B cell (primary cell): ENCODE measurements at regions not wholly inside any gene's neighbourhood (a gene's known extent, or its start where the extent isn't known, plus 50 kb on each side); places are given as distances from the start of the nearest gene placed in this dataset.

Source experiments
- ATAC-seq: fragments of 200-7000 bp; cut with Tn5 transposase; one replicate; pipeline ENCODE4 v1.10.0; 2021; ENCODE audit warnings: low read depth, mild to moderate bottlenecking, moderate number of reproducible peaks, moderate library complexity
- CTCF ChIA-PET: fragments of 350-600 bp; sonication (Branson Sonifier 250); formaldehyde crosslinking; loops from one replicate; lab custom pipeline; 2021; ENCODE audit warnings: antibody characterized with exemption, inconsistent platforms; lab: Charles Lee
- POLR2A ChIA-PET: fragments of 350-600 bp; sonication (Branson Sonifier 250); formaldehyde crosslinking; loops from one replicate; lab custom pipeline; 2021; ENCODE audit warnings: antibody characterized with exemption; lab: Charles Lee
- DNase-seq: peaks from one replicate; pipeline ENCODE4 v3.0.0; 2013
- H2AFZ ChIP-seq: 2 replicates; pipeline ENCODE4 v1.6.1; 2012; ENCODE audit warnings: mild to moderate bottlenecking, low read depth, low read length; ENCODE audit not compliant: insufficient read depth, poor library complexity, severe bottlenecking
- H3K27ac ChIP-seq, 2 donors: 1 replicate in 1 of 2; 2 replicates in 1 of 2; pipeline ENCODE4 v1.5.1; 2012 to 2013; ENCODE audit warnings: low read length in 2 of 2, mild to moderate bottlenecking in 2 of 2, moderate library complexity in 1 of 2
- H3K27me3 ChIP-seq, 4 experiments: fragments of 200-600 bp in 1 of 4; sonication (generic) in 1 of 4; replicated peaks in 1 of 4; 1 replicate in 2 of 4; 2 replicates in 2 of 4; pipeline versions ENCODE4 v1.6.1 to v1.7.0; 2013 to 2016; ENCODE audit warnings: low read length in 3 of 4, mild to moderate bottlenecking in 2 of 4, mixed read lengths in 1 of 4, moderate library complexity in 1 of 4; ENCODE audit not compliant: insufficient read depth in 4 of 4, control insufficient read depth in 3 of 4; ENCODE audit errors: control extremely low read depth in 1 of 4
- H3K36me3 ChIP-seq, 2 experiments: replicated peaks in 1 of 2; 1 replicate in 1 of 2; 2 replicates in 1 of 2; pipeline versions ENCODE4 v1.6.1 to v1.7.1; 2013; ENCODE audit warnings: low read length in 1 of 2; ENCODE audit not compliant: insufficient read depth in 2 of 2, control insufficient read depth in 1 of 2; ENCODE audit errors: control extremely low read depth in 1 of 2, extremely low read depth in 1 of 2
- H3K4me1 ChIP-seq, 2 donors: fragments of 200-600 bp in 1 of 2; sonication (generic) in 1 of 2; 1 replicate in 1 of 2; 2 replicates in 1 of 2; pipeline versions ENCODE4 v1.5.1 to v1.6.1; 2013 to 2017; ENCODE audit warnings: low read length in 2 of 2; ENCODE audit not compliant: control insufficient read depth in 2 of 2, insufficient read depth in 2 of 2
- H3K4me2 ChIP-seq: replicated peaks from 2 replicates; pipeline ENCODE3; 2012; ENCODE audit warnings: mild to moderate bottlenecking, low read depth, low read length; ENCODE audit not compliant: poor library complexity, severe bottlenecking
- H3K4me3 ChIP-seq, 5 experiments: fragments of 200-600 bp in 1 of 5; sonication (generic) in 1 of 5; 1 replicate in 3 of 5; 2 replicates in 2 of 5; pipeline versions ENCODE4 v1.5.1 to v1.7.0; 2011 to 2016; ENCODE audit warnings: low read length in 4 of 5, mild to moderate bottlenecking in 4 of 5, low read depth in 2 of 5, control low read depth in 1 of 5, moderate library complexity in 1 of 5; ENCODE audit not compliant: insufficient read depth in 1 of 5; ENCODE audit errors: control extremely low read depth in 1 of 5, extremely low read depth in 1 of 5
- H3K79me2 ChIP-seq: fragments of 200-600 bp; sonication (generic); one replicate; pipeline ENCODE4 v1.6.0; 2016; ENCODE audit warnings: low read length; ENCODE audit not compliant: control insufficient read depth, insufficient read depth
- H3K9ac ChIP-seq: fragments of 200-600 bp; sonication (generic); 2 replicates; pipeline ENCODE4 v1.6.1; 2017; ENCODE audit warnings: mild to moderate bottlenecking, low read length, moderate library complexity
- H3K9me3 ChIP-seq, 3 donors: one replicate each; pipeline versions ENCODE4 v1.6.1 to v1.7.1; 2013; ENCODE audit warnings: low read length in 2 of 3; ENCODE audit not compliant: control insufficient read depth in 2 of 3, insufficient read depth in 1 of 3; ENCODE audit errors: control extremely low read depth in 1 of 3
- H4K20me1 ChIP-seq: 2 replicates; pipeline ENCODE4 v1.6.0; 2012; ENCODE audit warnings: mild to moderate bottlenecking, low read length; ENCODE audit not compliant: insufficient read depth, control insufficient read depth, poor library complexity, severe bottlenecking
- H3K27ac Mint-ChIP-seq: one replicate; pipeline ENCODE4 v1.8.0; 2021; ENCODE audit warnings: mixed read lengths
- H3K27me3 Mint-ChIP-seq: one replicate; pipeline ENCODE4 v1.8.0; 2021; ENCODE audit warnings: mixed read lengths
- H3K4me1 Mint-ChIP-seq: one replicate; pipeline ENCODE4 v1.8.0; 2021; ENCODE audit warnings: mixed read lengths
- H3K4me3 Mint-ChIP-seq: one replicate; pipeline ENCODE4 v1.8.0; 2021; ENCODE audit warnings: mixed read lengths
- H3K9me3 Mint-ChIP-seq: one replicate; pipeline ENCODE4 v1.8.0; 2022; ENCODE audit warnings: mixed read lengths; ENCODE audit not compliant: insufficient read depth
- CTCF ChIP-seq: fragments of 200-600 bp; IDR thresholded peaks from one replicate; pipeline ENCODE4 v1.8.0; 2022; ENCODE audit warnings: antibody characterized with exemption, mild to moderate bottlenecking
- EZH2 ChIP-seq: IDR thresholded peaks from 2 replicates; pipeline ENCODE4 v1.6.1; 2012; ENCODE audit warnings: borderline replicate concordance, low read depth, mild to moderate bottlenecking, moderate library complexity, low read length; ENCODE audit not compliant: insufficient read depth, poor library complexity, severe bottlenecking
- WGBS: methylation state at CpG from one replicate; pipeline ENCODE4 v1.1.5; 2013; ENCODE audit warnings: missing lambda C conversion rate; ENCODE audit not compliant: insufficient coverage; 5-methylcytosine and 5-hydroxymethylcytosine counted together
- intact Hi-C: fragments of 100-400 bp; cut with micrococcal nuclease; formaldehyde crosslinking; loops from one replicate; pipeline ENCODE4 v1.10.0; 2022

GRCh38 chr14:30389877-30390385 lies 169.0 kb upstream of the G2E3 start:
- Mint-ChIP-seq H3K4me1 (no peaks in the 10 kb centered on the region), H3K27ac (no peak overlapping the region), H3K27me3 (no peaks in the 10 kb centered on the region), H3K9me3 (no peaks in the 10 kb centered on the region), H3K4me3 (no peak overlapping the region)
- ChIA-PET CTCF (interaction anchor here (0.6 kb wide), 1 partner anchor 884 kb away, joined by 4 read pairs; no protein-coding TSS in a partner anchor), POLR2A (no interaction called here)
- Histone ChIP-seq H3K4me3 (no peak overlapping the region), H4K20me1 (no peaks in the 10 kb centered on the region), H3K27ac (no peak overlapping the region), H3K79me2 (no peaks in the 10 kb centered on the region), H3K36me3 (no peaks in the 10 kb centered on the region), H3K9me3 (no peaks in the 10 kb centered on the region), H3K27me3 (no peaks in the 10 kb centered on the region), H3K9ac (no peak overlapping the region), H2AFZ (no peak overlapping the region), H3K4me2 (no peak overlapping the region), H3K4me1 (no peaks in the 10 kb centered on the region)
- DNase-seq: no peak
- ATAC-seq: no peak
- intact Hi-C loops: no loop called here
- 81% methylated on average over 3 of the region's 4 CpGs for WGBS
- TF ChIP-seq CTCF (no peak), EZH2 (no peak)

- no peak overlapping the region for H3K27ac Mint-ChIP-seq
- DNase-seq (no peak), ATAC-seq (no peak)
- peaks cover 4% of the 10 kb centered on the region for H3K27me3 Mint-ChIP-seq
- H3K9ac ChIP-seq: no peak overlapping the region
- intact Hi-C loops: no loop called here
- H3K27me3 ChIP-seq: no peaks in the 10 kb centered on the region
- no peak overlapping the region for H2AFZ ChIP-seq
- no peaks in the 10 kb centered on the region for H4K20me1 ChIP-seq
- POLR2A ChIA-PET: no interaction called here
- H3K4me2 ChIP-seq: no peak overlapping the region
- no peaks in the 10 kb centered on the region for H3K79me2 ChIP-seq
- no peaks in the 10 kb centered on the region for H3K36me3 ChIP-seq
- H3K4me1 Mint-ChIP-seq: no peaks in the 10 kb centered on the region
- H3K9me3 Mint-ChIP-seq: no peaks in the 10 kb centered on the region
- H3K4me1 ChIP-seq: no peaks in the 10 kb centered on the region
- H3K27ac ChIP-seq: no peak overlapping the region
- no peak overlapping the region for H3K4me3 ChIP-seq
- H3K4me3 Mint-ChIP-seq: no peak overlapping the region
- CTCF ChIA-PET: no interaction called here
- TF ChIP-seq CTCF: no peak
- TF ChIP-seq EZH2: no peak
- WGBS: no CpG with 5 or more reads among the region's 1 CpG
- no peaks in the 10 kb centered on the region for H3K9me3 ChIP-seq
Observed at GRCh38 chr14:30395065-30395464, 163.9 kb upstream of the G2E3 start.
